Heart left ventricle (tissue), 16 donors: ENCODE measurements at regions not wholly inside any gene's neighbourhood (a gene's known extent, or its start where the extent isn't known, plus 50 kb on each side); places are given as distances from the start of the nearest gene placed in this dataset.

ENCODE experiments used
- ATAC-seq, 4 donors: fragments of 200-7000 bp; cut with Tn5 transposase; one replicate each; pipeline ENCODE4 v1.9.1; 2020 to 2022; ENCODE audit warnings: moderate library complexity in 4 of 4, mild to moderate bottlenecking in 3 of 4, moderate number of reproducible peaks in 1 of 4
- DNase-seq, 5 donors: peaks; one replicate each; pipeline ENCODE4 v3.0.0-alpha.2; 2020
- H3K27ac ChIP-seq, 12 donors: fragments of 200-600 bp; sonication (generic) in 4 of 12; one replicate each; pipeline versions ENCODE4 v1.5.0 to v1.8.0; 2016 to 2022; ENCODE audit warnings: mild to moderate bottlenecking in 2 of 12
- H3K27me3 ChIP-seq, 9 donors: fragments of 200-600 bp; sonication (generic) in 2 of 9; one replicate each; pipeline versions ENCODE4 v1.5.1 to v1.8.0; 2016 to 2022; ENCODE audit warnings: mild to moderate bottlenecking in 3 of 9
- H3K36me3 ChIP-seq, 9 donors: fragments of 200-600 bp; sonication (generic) in 2 of 9; one replicate each; pipeline versions ENCODE4 v1.5.0 to v1.8.0; 2018 to 2022; ENCODE audit warnings: mild to moderate bottlenecking in 2 of 9
- H3K4me1 ChIP-seq, 12 donors: fragments of 200-600 bp; sonication (generic) in 4 of 12; one replicate each; pipeline versions ENCODE4 v1.5.0 to v1.8.0; 2016 to 2022; ENCODE audit warnings: mild to moderate bottlenecking in 3 of 12
- H3K4me3 ChIP-seq, 12 donors: fragments of 200-600 bp; sonication (generic) in 4 of 12; one replicate each; pipeline versions ENCODE4 v1.5.0 to v1.8.0; 2017 to 2022; ENCODE audit warnings: mild to moderate bottlenecking in 9 of 12, moderate library complexity in 4 of 12
- H3K9me3 ChIP-seq, 12 donors: fragments of 200-600 bp; sonication (generic) in 4 of 12; one replicate each; pipeline versions ENCODE4 v1.5.0 to v1.8.0; 2016 to 2022; ENCODE audit warnings: mild to moderate bottlenecking in 1 of 12
- CTCF ChIP-seq, 12 donors: fragments of 200-600 bp; sonication (generic) in 4 of 12; IDR thresholded peaks; one replicate each; pipeline versions ENCODE4 v1.5.0 to v1.8.0; 2018 to 2022; ENCODE audit warnings: antibody characterized with exemption in 12 of 12, mild to moderate bottlenecking in 5 of 12
- POLR2A ChIP-seq, 2 donors: fragments of 450-650 bp; IDR thresholded peaks; one replicate each; pipeline ENCODE4 v1.6.1; 2017; ENCODE audit warnings: antibody characterized with exemption in 2 of 2, mild to moderate bottlenecking in 2 of 2, moderate library complexity in 2 of 2
- WGBS, 4 donors: extraction: QIAGEN DNeasy Blood & Tissue Kit in 2 of 4; methylation state at CpG; one replicate each; pipeline versions ENCODE4 v1.1.5 to v1.1.7; 2013 to 2018; 5-methylcytosine and 5-hydroxymethylcytosine counted together
- intact Hi-C, 10 donors: fragments of 100-400 bp; cut with DNase I; formaldehyde crosslinking; loops; one replicate each; pipeline versions ENCODE4 v1.11.1 to v1.14.2; 2022
- donor health status: ischemic (EF 13 %, LVEDD 7.1; RV severe dilation, severe dysfunction).
- donor health status: healthy with polysubstance abuse.
- donor health status: DM: no; HTN: yes; CAD: no.
- donor health status: DM: no; HTN: no; CAD: no.
- donor health status: ischemic (EF 25% LVEDD 6.9; RV normal size, moderate dysfunction).
- donor health status: ischemic (EF 25% LVEDD 5.7; RV mildly dilated, moderate dysfunction).
- donor health status: healthy.
- donor health status: DM: yes; HTN: yes; CAD: no.
- donor health status: ischemic (EF 35%, LVEDD 5.7; RV mildly dilated, moderate dysfunction).
- donor health status: nonischemic (EF 11% LVEDD 7.7; RV severe dilation, severe dysfunction).
- donor health status: DM: yes; HTN: yes; CAD: no.
- donor health status: PGD.
- donor health status: ischemic (EF 29% LVEDD 5.4; RV normal size, mild dysfunction).
- donor health status: nonischemic (EF 23%, LVEDD 6.1; RV moderate dilation, normal function).

- Histone ChIP-seq H3K27me3 (no peaks in the 10 kb centered on the region), H3K9me3 (no peaks in the 10 kb centered on the region), H3K36me3 (no peaks in the 10 kb centered on the region), H3K4me3 (no peak overlapping the region), H3K27ac (no peak overlapping the region), H3K4me1 (no peaks in the 10 kb centered on the region)
- no peak for DNase-seq
- intact Hi-C loops: no loop called here
- 87 to 100% (median 91%) methylated on average over 1 of the region's 1 CpG for WGBS, 4 donors
- ATAC-seq: no peak
- TF ChIP-seq POLR2A (IDR thresholded peaks at IDR 0.05): no peak
- TF ChIP-seq CTCF (IDR thresholded peaks at IDR 0.05): no peak
Measured at GRCh38 chr2:145324748-145325147, 804.8 kb upstream of the ZEB2 start.

- ATAC-seq (no peak), DNase-seq (no peak)
- H3K4me1 ChIP-seq: no peaks in the 10 kb centered on the region
- intact Hi-C loops: no loop called here
- no peaks in the 10 kb centered on the region for H3K9me3 ChIP-seq
- H3K36me3 ChIP-seq: no peaks in the 10 kb centered on the region
- 62 to 74% (median 70%) methylated on average over 2 of the region's 2 CpGs for WGBS, 4 donors
- TF ChIP-seq CTCF (IDR thresholded peaks at IDR 0.05) (no peak), POLR2A (IDR thresholded peaks at IDR 0.05) (no peak)
- H3K27me3 ChIP-seq: no peaks in the 10 kb centered on the region
- no peak overlapping the region for H3K27ac ChIP-seq
- no peak overlapping the region for H3K4me3 ChIP-seq
Measured at GRCh38 chr2:145323512-145323911, 803.6 kb upstream of the ZEB2 start.

GRCh38 chr2:145321344-145321743, 801.4 kb upstream of the ZEB2 start:
- intact Hi-C loops: no loop called here
- Histone ChIP-seq H3K4me3 (no peak overlapping the region), H3K4me1 (no peaks in the 10 kb centered on the region), H3K27me3 (no peaks in the 10 kb centered on the region), H3K27ac (no peak overlapping the region), H3K36me3 (no peaks in the 10 kb centered on the region), H3K9me3 (no peaks in the 10 kb centered on the region)
- no peak for TF ChIP-seq POLR2A (IDR thresholded peaks at IDR 0.05)
- TF ChIP-seq CTCF (IDR thresholded peaks at IDR 0.05): no peak
- 72 to 86% (median 81%) methylated on average over 2 of the region's 2 CpGs for WGBS, 4 donors
- no peak for DNase-seq
- no peak for ATAC-seq

GRCh38 chr2:145316496-145316895, 796.6 kb upstream of the ZEB2 start:
- Histone ChIP-seq H3K36me3 (no peaks in the 10 kb centered on the region), H3K27me3 (no peaks in the 10 kb centered on the region), H3K27ac (no peak overlapping the region), H3K4me1 (no peaks in the 10 kb centered on the region), H3K4me3 (no peak overlapping the region), H3K9me3 (peaks cover 0 to 6% (median 0%) of the 10 kb centered on the region in 12 donors)
- intact Hi-C loops: no loop called here
- 83 to 94% (median 91%) methylated on average over 1 of the region's 1 CpG for WGBS, 4 donors
- no peak for TF ChIP-seq POLR2A (IDR thresholded peaks at IDR 0.05)
- TF ChIP-seq CTCF (IDR thresholded peaks at IDR 0.05): no peak
- DNase-seq: no peak
- ATAC-seq: no peak
